Muscle of arm (tissue), 1 donor: ENCODE measurements at regions not wholly inside any gene's neighbourhood (a gene's known extent, or its start where the extent isn't known, plus 50 kb on each side); places are given as distances from the start of the nearest gene placed in this dataset.
A peak's percentile ranks its signal among the peaks of the same experiment; 100 is the strongest.

Experiments
- DNase-seq: peaks from one replicate; pipeline ENCODE4 v3.0.0-alpha.2; 2013

- DNase-seq, result no peak
These were observed 207.2 kb downstream of the ENGASE start for GRCh38 chr17:79281803-79282202.

GRCh38 chr17:79280866-79281572 lies 206.4 kb downstream of the ENGASE start:
- DNase-seq, result no peak

GRCh38 chr17:79280010-79280409 lies 205.4 kb downstream of the ENGASE start:
- no peak for DNase-seq

GRCh38 chr17:79279320-79279719 lies 204.7 kb downstream of the ENGASE start:
- no peak for DNase-seq

GRCh38 chr17:79276821-79277220 lies 202.2 kb downstream of the ENGASE start:
- DNase-seq, result no peak

GRCh38 chr17:79273660-79274059 lies 199.0 kb downstream of the ENGASE start:
- DNase-seq, result no peak

GRCh38 chr17:79272666-79273219 lies 198.1 kb downstream of the ENGASE start:
- no peak for DNase-seq

GRCh38 chr17:79272220-79272619 lies 197.6 kb downstream of the ENGASE start:
- DNase-seq, result no peak

GRCh38 chr17:79269620-79270019 lies 195.0 kb downstream of the ENGASE start:
- no peak for DNase-seq

- DNase-seq, result no peak
These were observed 188.6 kb downstream of the ENGASE start for GRCh38 chr17:79263191-79263590.

- DNase-seq, result no peak
These were observed 188.0 kb downstream of the ENGASE start for GRCh38 chr17:79262624-79263023.

- no peak for DNase-seq
These were observed 186.9 kb downstream of the ENGASE start for GRCh38 chr17:79261355-79262072.

- DNase-seq, result no peak
These were observed 184.2 kb downstream of the ENGASE start for GRCh38 chr17:79258843-79259242.

- DNase-seq, result peak; percentile 16
These were observed 183.4 kb downstream of the ENGASE start for GRCh38 chr17:79258041-79258440.

GRCh38 chr17:79255926-79256585 lies 181.4 kb downstream of the ENGASE start:
- no peak for DNase-seq

- no peak for DNase-seq
These were observed 180.8 kb downstream of the ENGASE start for GRCh38 chr17:79255456-79255855.

- no peak for DNase-seq
These were observed 180.4 kb downstream of the ENGASE start for GRCh38 chr17:79255046-79255445.

- DNase-seq, result no peak
These were observed 178.3 kb downstream of the ENGASE start for GRCh38 chr17:79252886-79253285.

- DNase-seq, result no peak
These were observed 177.2 kb downstream of the ENGASE start for GRCh38 chr17:79251824-79252223.

- DNase-seq, result no peak
These were observed 175.4 kb downstream of the ENGASE start for GRCh38 chr17:79249929-79250521.

- no peak for DNase-seq
These were observed 174.3 kb downstream of the ENGASE start for GRCh38 chr17:79248843-79249493.
